HL-60 (cell line): ENCODE measurements at regions not wholly inside any gene's neighbourhood (a gene's known extent, or its start where the extent isn't known, plus 50 kb on each side); places are given as distances from the start of the nearest gene placed in this dataset.

Experiments used
- DNase-seq, 2 experiments: peaks; one replicate each; pipeline ENCODE4 v3.0.0-alpha.2; 2010 to 2020; ENCODE audit warnings: low read depth in 1 of 2, low spot score in 1 of 2
- H3K27ac ChIP-seq: fragments of 250-450 bp; sonication (Bioruptor Pico); replicated peaks from 2 replicates; pipeline ENCODE4 v1.5.1; 2020; ENCODE audit warnings: mild to moderate bottlenecking, moderate library complexity
- H3K27me3 ChIP-seq: fragments of 250-450 bp; sonication (Bioruptor Pico); 2 replicates; pipeline ENCODE4 v1.5.1; 2021; ENCODE audit warnings: mild to moderate bottlenecking, moderate library complexity; ENCODE audit not compliant: insufficient read depth, poor library complexity, severe bottlenecking
- H3K4me3 ChIP-seq: replicated peaks from 2 replicates; pipeline ENCODE4 v1.5.1; 2011; ENCODE audit warnings: mild to moderate bottlenecking, control low read depth, low read length; ENCODE audit not compliant: insufficient read depth
- CTCF ChIP-seq: IDR thresholded peaks from one replicate; pipeline ENCODE4 v1.5.1; 2011; ENCODE audit warnings: low read length, control low read depth, inconsistent platforms; ENCODE audit not compliant: insufficient read depth
- GABPA ChIP-seq: IDR thresholded peaks from 2 replicates; pipeline ENCODE4 v1.6.1; 2012; ENCODE audit warnings: low read depth
- POLR2AphosphoS5 ChIP-seq: IDR thresholded peaks from 2 replicates; pipeline ENCODE4 v1.6.1; 2012; ENCODE audit warnings: low read depth
- SPI1 ChIP-seq: IDR thresholded peaks from 2 replicates; pipeline ENCODE4 v1.6.1; 2012; ENCODE audit warnings: low read depth, mild to moderate bottlenecking, borderline replicate concordance
- TF ChIP-seq, protein P1 (sequence below): IDR thresholded peaks from 2 replicates; pipeline ENCODE4 v1.6.1; 2012; ENCODE audit warnings: low read depth; ENCODE audit not compliant: insufficient replicate concordance

GRCh38 chr2:236859908-236860307 lies 225.8 kb upstream of the COPS8 start:
- H3K27me3 ChIP-seq = no peaks in the 10 kb centered on the region
- TF ChIP-seq POLR2AphosphoS5 (no peak), GABPA (no peak), SPI1 (no peak), CTCF (no peak)
- TF ChIP-seq, protein P1, sequence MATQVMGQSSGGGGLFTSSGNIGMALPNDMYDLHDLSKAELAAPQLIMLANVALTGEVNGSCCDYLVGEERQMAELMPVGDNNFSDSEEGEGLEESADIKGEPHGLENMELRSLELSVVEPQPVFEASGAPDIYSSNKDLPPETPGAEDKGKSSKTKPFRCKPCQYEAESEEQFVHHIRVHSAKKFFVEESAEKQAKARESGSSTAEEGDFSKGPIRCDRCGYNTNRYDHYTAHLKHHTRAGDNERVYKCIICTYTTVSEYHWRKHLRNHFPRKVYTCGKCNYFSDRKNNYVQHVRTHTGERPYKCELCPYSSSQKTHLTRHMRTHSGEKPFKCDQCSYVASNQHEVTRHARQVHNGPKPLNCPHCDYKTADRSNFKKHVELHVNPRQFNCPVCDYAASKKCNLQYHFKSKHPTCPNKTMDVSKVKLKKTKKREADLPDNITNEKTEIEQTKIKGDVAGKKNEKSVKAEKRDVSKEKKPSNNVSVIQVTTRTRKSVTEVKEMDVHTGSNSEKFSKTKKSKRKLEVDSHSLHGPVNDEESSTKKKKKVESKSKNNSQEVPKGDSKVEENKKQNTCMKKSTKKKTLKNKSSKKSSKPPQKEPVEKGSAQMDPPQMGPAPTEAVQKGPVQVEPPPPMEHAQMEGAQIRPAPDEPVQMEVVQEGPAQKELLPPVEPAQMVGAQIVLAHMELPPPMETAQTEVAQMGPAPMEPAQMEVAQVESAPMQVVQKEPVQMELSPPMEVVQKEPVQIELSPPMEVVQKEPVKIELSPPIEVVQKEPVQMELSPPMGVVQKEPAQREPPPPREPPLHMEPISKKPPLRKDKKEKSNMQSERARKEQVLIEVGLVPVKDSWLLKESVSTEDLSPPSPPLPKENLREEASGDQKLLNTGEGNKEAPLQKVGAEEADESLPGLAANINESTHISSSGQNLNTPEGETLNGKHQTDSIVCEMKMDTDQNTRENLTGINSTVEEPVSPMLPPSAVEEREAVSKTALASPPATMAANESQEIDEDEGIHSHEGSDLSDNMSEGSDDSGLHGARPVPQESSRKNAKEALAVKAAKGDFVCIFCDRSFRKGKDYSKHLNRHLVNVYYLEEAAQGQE = no peak
- no peak for DNase-seq
- no peak overlapping the region for H3K4me3 ChIP-seq
- H3K27ac ChIP-seq = no peak overlapping the region

DNA sequence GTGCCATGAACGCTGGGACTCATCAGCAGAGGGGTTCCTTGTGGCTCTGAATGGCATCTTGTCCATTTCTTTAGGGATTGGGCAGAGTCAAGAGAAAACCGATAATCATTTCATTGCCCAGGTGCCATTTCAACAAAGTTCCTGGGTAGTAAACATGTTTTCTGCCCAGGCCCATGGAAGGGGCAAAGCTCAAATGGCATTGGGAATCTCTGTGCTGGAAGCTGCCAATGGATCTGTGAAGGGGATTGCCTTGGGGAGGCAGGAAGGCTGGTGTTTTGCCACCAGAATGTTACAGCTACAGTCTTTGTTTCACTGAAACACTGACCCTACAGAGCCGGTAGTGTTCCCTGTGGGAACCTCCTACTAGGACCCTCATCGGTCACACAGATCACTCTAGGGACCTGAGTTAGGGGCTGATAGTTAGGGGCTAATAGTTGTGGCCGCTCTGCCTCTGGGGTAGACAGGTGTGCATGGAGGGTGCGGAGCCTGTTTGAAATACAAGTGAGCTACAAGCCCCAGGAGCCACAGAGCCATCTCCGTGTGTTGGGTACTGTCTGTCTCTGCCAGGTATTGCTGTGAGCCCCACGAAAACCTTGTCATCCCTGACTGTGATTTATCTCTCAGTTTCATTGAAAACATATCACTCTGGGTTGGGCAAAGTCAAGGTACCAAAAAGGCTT lies 224.4 kb upstream of the COPS8 start:
- no peak overlapping the region for H3K27ac ChIP-seq
- no peaks in the 10 kb centered on the region for H3K27me3 ChIP-seq
- TF ChIP-seq, protein P1 = no peak
- TF ChIP-seq CTCF (no peak), SPI1 (no peak), POLR2AphosphoS5 (no peak), GABPA (no peak)
- no peak for DNase-seq
- H3K4me3 ChIP-seq = no peak overlapping the region

- DNase-seq = no peak
- TF ChIP-seq CTCF (no peak), POLR2AphosphoS5 (no peak), SPI1 (no peak), GABPA (no peak)
- TF ChIP-seq, protein P1 = no peak
- no peaks in the 10 kb centered on the region for H3K27me3 ChIP-seq
- H3K4me3 ChIP-seq = no peak overlapping the region
- no peak overlapping the region for H3K27ac ChIP-seq
These were observed 223.7 kb upstream of the COPS8 start for GRCh38 chr2:236861944-236862343.
